Motor neuron (in vitro differentiated cells): ENCODE measurements at regions not wholly inside any gene's neighbourhood (a gene's known extent, or its start where the extent isn't known, plus 50 kb on each side); places are given as distances from the start of the nearest gene placed in this dataset.
"Not testable (repeated sequence)": the region's sequence is repeated elsewhere in the genome, so short reads cannot be mapped to it uniquely, and the experiment has no call there.

Experiments used
- ATAC-seq, 8 experiments: fragments of 200-7000 bp; cut with Tn5 transposase; replicated peaks in 6 of 8; 2 replicates each; pipeline ENCODE4 v1.8.0; 2021; ENCODE audit warnings: mild to moderate bottlenecking in 8 of 8, moderate library complexity in 8 of 8
- H3K27ac ChIP-seq, 2 donors: fragments of 250-450 bp; sonication (Bioruptor Pico); 2 replicates each; pipeline ENCODE4 v1.9.0; 2021; ENCODE audit warnings: antibody characterized with exemption in 2 of 2, mild to moderate bottlenecking in 2 of 2, moderate library complexity in 1 of 2
- H3K4me1 ChIP-seq, 2 donors: fragments of 250-450 bp; sonication (Bioruptor Pico); replicated peaks in 1 of 2; 2 replicates each; pipeline ENCODE4 v1.6.1; 2021; ENCODE audit warnings: antibody characterized with exemption in 2 of 2, mild to moderate bottlenecking in 2 of 2, moderate library complexity in 1 of 2
- H3K4me3 ChIP-seq, 5 donors: fragments of 250-450 bp; sonication (Bioruptor Pico); 2 replicates each; pipeline ENCODE4 v1.9.0; 2021; ENCODE audit warnings: antibody characterized with exemption in 5 of 5, mild to moderate bottlenecking in 5 of 5, moderate library complexity in 4 of 5
- WGBS, 10 experiments: fragments of 450-650 bp; shearing (Covaris generic); methylation state at CpG; one replicate each; pipeline ENCODE4 v1.0.0; 2022; 5-methylcytosine and 5-hydroxymethylcytosine counted together
- in situ Hi-C, 9 experiments: fragments of 400-800 bp; cut with MboI; loops; one replicate each; pipeline ENCODE4 v1.15.0; 2021; ENCODE audit warnings: low sequenced_read_pairs in 9 of 9, low pct_unique_long_range_greater_than_20kb in 2 of 9; ENCODE audit not compliant: unreplicated experiment in 9 of 9

- no CpG with 5 or more reads among the region's 10 CpGs for WGBS, 10 experiments
- in situ Hi-C loops, result loop anchor here in 1 of 9 experiments (25.0 kb wide), 1 partner anchor 107 kb away; no protein-coding TSS in a partner anchor
- H3K27ac ChIP-seq, ATAC-seq, H3K4me1 ChIP-seq, H3K4me3 ChIP-seq: not testable (repeated sequence)
Measured at GRCh38 chr5:50280461-50280860, 160.6 kb downstream of the EMB start.
